ENCODE measurements at regions not wholly inside any gene's neighbourhood (a gene's known extent, or its start where the extent isn't known, plus 50 kb on each side); places are given as distances from the start of the nearest gene placed in this dataset.

- TF ChIP-seq CTCF (conservative IDR thresholded peaks at IDR 0.05; ENCODE audit: low read depth, low read length) (no peak), EZH2 (IDR thresholded peaks at IDR 0.05; ENCODE audit: low read length, unreplicated experiment) (no peak)
Measured at GRCh38 chr4:20338841-20339240, 87.1 kb downstream of the SLIT2 start.
